CD4-positive, alpha-beta T cell (primary cell): ENCODE measurements at regions not wholly inside any gene's neighbourhood (a gene's known extent, or its start where the extent isn't known, plus 50 kb on each side); places are given as distances from the start of the nearest gene placed in this dataset.

ENCODE experiments used
- ATAC-seq: fragments of 200-7000 bp; cut with Tn5 transposase; one replicate; pipeline ENCODE4 v1.10.0; 2022; ENCODE audit warnings: mild to moderate bottlenecking; ENCODE audit not compliant: poor library complexity
- CTCF ChIA-PET: fragments of 350-600 bp; sonication (Branson Sonifier 250); formaldehyde crosslinking; loops from one replicate; lab custom pipeline; 2021; ENCODE audit warnings: antibody characterized with exemption, inconsistent platforms; lab: Charles Lee
- POLR2A ChIA-PET: fragments of 350-600 bp; sonication (Branson Sonifier 250); formaldehyde crosslinking; loops from one replicate; lab custom pipeline; 2021; ENCODE audit warnings: antibody characterized with exemption, inconsistent platforms; lab: Charles Lee
- DNase-seq, 14 experiments: peaks; one replicate each; pipeline ENCODE4 v3.0.0-alpha.2; 2013 to 2020; ENCODE audit warnings: mixed read lengths in 2 of 14
- H3K27ac ChIP-seq, 2 donors: one replicate each; pipeline versions ENCODE4 v1.5.1 to v1.7.0; 2013; ENCODE audit warnings: low read length in 2 of 2, low read depth in 1 of 2, mild to moderate bottlenecking in 1 of 2
- H3K27me3 ChIP-seq, 2 experiments: 1 replicate in 1 of 2; 2 replicates in 1 of 2; pipeline versions ENCODE4 v1.6.1 to v1.7.0; 2013; ENCODE audit warnings: low read length in 2 of 2, control low read depth in 1 of 2, mild to moderate bottlenecking in 1 of 2, moderate library complexity in 1 of 2; ENCODE audit not compliant: insufficient read depth in 2 of 2, control insufficient read depth in 1 of 2
- H3K36me3 ChIP-seq: one replicate; pipeline ENCODE4 v1.6.1; 2013; ENCODE audit warnings: low read length, control low read depth; ENCODE audit not compliant: insufficient read depth
- H3K4me1 ChIP-seq: one replicate; pipeline ENCODE4 v1.6.1; 2013; ENCODE audit warnings: low read length, control low read depth; ENCODE audit not compliant: insufficient read depth
- H3K4me3 ChIP-seq: one replicate; pipeline ENCODE4 v1.5.1; 2013; ENCODE audit warnings: mild to moderate bottlenecking, low read length, moderate library complexity
- H3K9me3 ChIP-seq, 2 experiments: 1 replicate in 1 of 2; 2 replicates in 1 of 2; pipeline versions ENCODE4 v1.6.1 to v1.7.0; 2013; ENCODE audit warnings: low read length in 2 of 2, mild to moderate bottlenecking in 2 of 2, control low read depth in 1 of 2, moderate library complexity in 1 of 2; ENCODE audit not compliant: control insufficient read depth in 1 of 2, insufficient read depth in 1 of 2
- H3K27ac Mint-ChIP-seq: one replicate; pipeline ENCODE4 v1.8.0; 2020; ENCODE audit warnings: mixed read lengths
- H3K27me3 Mint-ChIP-seq: one replicate; pipeline ENCODE4 v1.8.0; 2021; ENCODE audit warnings: mixed read lengths
- H3K36me3 Mint-ChIP-seq: one replicate; pipeline ENCODE4 v1.8.0; 2021; ENCODE audit warnings: low read depth, mixed read lengths
- H3K4me1 Mint-ChIP-seq: one replicate; pipeline ENCODE4 v1.8.0; 2021; ENCODE audit warnings: low read depth, mixed read lengths
- H3K4me3 Mint-ChIP-seq: one replicate; pipeline ENCODE4 v1.8.0; 2020; ENCODE audit warnings: mild to moderate bottlenecking, mixed read lengths
- H3K9me3 Mint-ChIP-seq: one replicate; pipeline ENCODE4 v1.8.0; 2020; ENCODE audit warnings: mixed read lengths
- intact Hi-C, 2 experiments: fragments of 100-400 bp; cut with DNase I in 1 of 2; cut with micrococcal nuclease in 1 of 2; formaldehyde crosslinking; loops; one replicate each; pipeline versions ENCODE4 v1.15.1 to v1.9.0; 2023 to 2025; cut with DNase I, micrococcal nuclease
- TF ChIP-seq, protein P1 (sequence below): fragments of 200-600 bp; IDR thresholded peaks from one replicate; pipeline ENCODE4 v1.8.0; 2022; ENCODE audit warnings: antibody characterized with exemption, mild to moderate bottlenecking

DNA sequence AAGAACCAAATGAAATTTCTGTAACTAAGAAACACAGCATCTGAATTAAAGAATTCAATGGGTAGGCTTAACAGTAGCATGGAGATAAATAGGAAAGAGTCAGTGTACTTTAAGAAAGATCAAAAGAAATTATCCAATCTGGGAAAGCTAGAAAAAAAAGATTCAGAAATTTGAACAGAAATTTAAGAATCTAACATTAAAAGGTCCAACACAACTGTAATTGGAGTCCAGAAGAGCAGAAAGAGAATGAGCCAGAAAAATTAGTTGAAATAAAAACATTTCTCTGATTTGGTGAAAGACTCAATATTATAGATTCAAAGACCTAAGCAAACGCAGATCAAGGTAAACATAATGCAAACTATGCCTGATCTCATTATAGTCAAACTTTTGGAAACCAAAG lies 187.1 kb downstream of the C3orf38 start:
- CTCF ChIA-PET = no interaction called here
- peaks cover 8% of the 10 kb centered on the region for H3K9me3 Mint-ChIP-seq
- intact Hi-C loops = no loop called here

DNA sequence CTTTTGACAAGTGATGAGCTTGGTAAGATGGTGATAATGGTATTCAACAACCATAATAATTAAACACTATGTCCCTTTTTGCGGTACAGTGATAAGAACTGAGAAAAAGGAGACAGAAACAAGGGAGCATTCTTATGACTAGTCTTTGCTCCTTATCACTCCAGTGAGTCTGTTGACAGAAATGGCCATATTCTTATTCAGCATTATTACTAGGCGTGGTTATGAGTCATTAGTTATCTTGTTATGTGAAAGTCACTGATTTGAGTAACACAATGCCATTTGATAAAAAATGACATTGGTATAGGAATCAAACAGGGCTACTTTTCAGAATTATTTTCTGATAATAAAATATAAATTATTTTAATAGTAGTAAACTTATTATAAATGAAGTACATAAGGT lies 193.5 kb downstream of the C3orf38 start:
- Histone ChIP-seq H3K4me3 (no peak overlapping the region), H3K27ac (no peak overlapping the region), H3K36me3 (no peaks in the 10 kb centered on the region), H3K4me1 (no peaks in the 10 kb centered on the region), H3K9me3 (no peaks in the 10 kb centered on the region), H3K27me3 (no peaks in the 10 kb centered on the region)
- Mint-ChIP-seq H3K9me3 (peaks cover 5% of the 10 kb centered on the region), H3K27me3 (no peaks in the 10 kb centered on the region), H3K27ac (no peak overlapping the region), H3K36me3 (no peaks in the 10 kb centered on the region), H3K4me1 (no peaks in the 10 kb centered on the region), H3K4me3 (no peak overlapping the region)
- CTCF ChIA-PET = no interaction called here
- DNase-seq (no peak), ATAC-seq (no peak)
- intact Hi-C loops = loop anchor here in 1 of 2 experiments (5.0 kb wide), 1 partner anchor 564 kb away; no protein-coding TSS in a partner anchor
- TF ChIP-seq, protein P1, sequence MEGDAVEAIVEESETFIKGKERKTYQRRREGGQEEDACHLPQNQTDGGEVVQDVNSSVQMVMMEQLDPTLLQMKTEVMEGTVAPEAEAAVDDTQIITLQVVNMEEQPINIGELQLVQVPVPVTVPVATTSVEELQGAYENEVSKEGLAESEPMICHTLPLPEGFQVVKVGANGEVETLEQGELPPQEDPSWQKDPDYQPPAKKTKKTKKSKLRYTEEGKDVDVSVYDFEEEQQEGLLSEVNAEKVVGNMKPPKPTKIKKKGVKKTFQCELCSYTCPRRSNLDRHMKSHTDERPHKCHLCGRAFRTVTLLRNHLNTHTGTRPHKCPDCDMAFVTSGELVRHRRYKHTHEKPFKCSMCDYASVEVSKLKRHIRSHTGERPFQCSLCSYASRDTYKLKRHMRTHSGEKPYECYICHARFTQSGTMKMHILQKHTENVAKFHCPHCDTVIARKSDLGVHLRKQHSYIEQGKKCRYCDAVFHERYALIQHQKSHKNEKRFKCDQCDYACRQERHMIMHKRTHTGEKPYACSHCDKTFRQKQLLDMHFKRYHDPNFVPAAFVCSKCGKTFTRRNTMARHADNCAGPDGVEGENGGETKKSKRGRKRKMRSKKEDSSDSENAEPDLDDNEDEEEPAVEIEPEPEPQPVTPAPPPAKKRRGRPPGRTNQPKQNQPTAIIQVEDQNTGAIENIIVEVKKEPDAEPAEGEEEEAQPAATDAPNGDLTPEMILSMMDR = no peak
- POLR2A ChIA-PET = no interaction called here

More for the DNA sequence above, 187.1 kb downstream of the C3orf38 start:
- Histone ChIP-seq H3K9me3 (no peaks in the 10 kb centered on the region), H3K27me3 (no peaks in the 10 kb centered on the region), H3K4me3 (no peak overlapping the region), H3K36me3 (no peaks in the 10 kb centered on the region), H3K27ac (no peak overlapping the region), H3K4me1 (no peaks in the 10 kb centered on the region)
- Mint-ChIP-seq H3K36me3 (no peaks in the 10 kb centered on the region), H3K4me3 (no peak overlapping the region), H3K27ac (no peak overlapping the region), H3K4me1 (no peaks in the 10 kb centered on the region), H3K27me3 (no peaks in the 10 kb centered on the region)
- ATAC-seq = no peak
- TF ChIP-seq, protein P1 = no peak
- POLR2A ChIA-PET = no interaction called here
- DNase-seq = no peak

DNA sequence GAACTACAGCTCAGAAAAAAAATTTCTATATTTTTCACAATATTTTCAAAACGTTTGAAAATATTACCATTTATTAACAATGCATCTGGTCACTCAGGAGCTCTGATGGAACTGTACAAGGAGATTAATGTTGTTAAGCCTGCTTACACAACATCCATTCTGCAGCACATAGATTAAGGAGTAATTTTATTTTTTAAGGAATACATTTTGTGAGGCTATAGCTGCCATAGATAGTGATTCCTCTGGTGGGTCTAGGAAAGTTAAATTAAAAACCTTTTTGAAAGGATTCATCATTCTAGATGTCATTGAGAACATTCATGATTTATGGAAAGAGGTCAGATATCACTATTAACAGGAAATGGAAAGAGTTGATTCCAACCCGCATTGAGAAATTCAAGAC lies 196.9 kb downstream of the C3orf38 start:
- H3K27me3 ChIP-seq = no peaks in the 10 kb centered on the region
- H3K9me3 ChIP-seq = no peaks in the 10 kb centered on the region
- ChIA-PET POLR2A (no interaction called here), CTCF (no interaction called here)
- H3K4me3 Mint-ChIP-seq = no peak overlapping the region
- intact Hi-C loops = no loop called here
- no peak overlapping the region for H3K27ac Mint-ChIP-seq
- no peak overlapping the region for H3K27ac ChIP-seq
- H3K4me1 ChIP-seq = no peaks in the 10 kb centered on the region
- no peaks in the 10 kb centered on the region for H3K4me1 Mint-ChIP-seq
- DNase-seq = no peak
- H3K27me3 Mint-ChIP-seq = no peaks in the 10 kb centered on the region
- H3K36me3 Mint-ChIP-seq = no peaks in the 10 kb centered on the region
- no peak for ATAC-seq
- no peaks in the 10 kb centered on the region for H3K36me3 ChIP-seq
- no peaks in the 10 kb centered on the region for H3K9me3 Mint-ChIP-seq
- TF ChIP-seq, protein P1 = no peak
- no peak overlapping the region for H3K4me3 ChIP-seq
